Motor neuron (in vitro differentiated cells): ENCODE measurements at regions not wholly inside any gene's neighbourhood (a gene's known extent, or its start where the extent isn't known, plus 50 kb on each side); places are given as distances from the start of the nearest gene placed in this dataset.
"Not testable (repeated sequence)": the region's sequence is repeated elsewhere in the genome, so short reads cannot be mapped to it uniquely, and the experiment has no call there.

Experiments used
- ATAC-seq, 8 experiments: fragments of 200-7000 bp; cut with Tn5 transposase; replicated peaks in 6 of 8; 2 replicates each; pipeline ENCODE4 v1.8.0; 2021; ENCODE audit warnings: mild to moderate bottlenecking in 8 of 8, moderate library complexity in 8 of 8
- H3K27ac ChIP-seq, 2 donors: fragments of 250-450 bp; sonication (Bioruptor Pico); 2 replicates each; pipeline ENCODE4 v1.9.0; 2021; ENCODE audit warnings: antibody characterized with exemption in 2 of 2, mild to moderate bottlenecking in 2 of 2, moderate library complexity in 1 of 2
- H3K4me1 ChIP-seq, 2 donors: fragments of 250-450 bp; sonication (Bioruptor Pico); replicated peaks in 1 of 2; 2 replicates each; pipeline ENCODE4 v1.6.1; 2021; ENCODE audit warnings: antibody characterized with exemption in 2 of 2, mild to moderate bottlenecking in 2 of 2, moderate library complexity in 1 of 2
- H3K4me3 ChIP-seq, 5 donors: fragments of 250-450 bp; sonication (Bioruptor Pico); 2 replicates each; pipeline ENCODE4 v1.9.0; 2021; ENCODE audit warnings: antibody characterized with exemption in 5 of 5, mild to moderate bottlenecking in 5 of 5, moderate library complexity in 4 of 5
- WGBS, 10 experiments: fragments of 450-650 bp; shearing (Covaris generic); methylation state at CpG; one replicate each; pipeline ENCODE4 v1.0.0; 2022; 5-methylcytosine and 5-hydroxymethylcytosine counted together
- in situ Hi-C, 9 experiments: fragments of 400-800 bp; cut with MboI; loops; one replicate each; pipeline ENCODE4 v1.15.0; 2021; ENCODE audit warnings: low sequenced_read_pairs in 9 of 9, low pct_unique_long_range_greater_than_20kb in 2 of 9; ENCODE audit not compliant: unreplicated experiment in 9 of 9

- Histone ChIP-seq H3K4me1 (peaks cover 28 to 29% of the 10 kb centered on the region in 2 donors), H3K27ac (no peak overlapping the region), H3K4me3 (no peak overlapping the region)
- in situ Hi-C loops = no loop called here
- WGBS, 10 experiments = 80 to 100% methylated on average over 1 of the region's 7 CpGs; no CpG with 5 or more reads in 8 of the 10 experiments
- no peak for ATAC-seq
Observed at GRCh38 chr10:118961436-118961835, 68.1 kb upstream of the NANOS1 start.

- H3K27ac ChIP-seq, in situ Hi-C loops, ATAC-seq, H3K4me3 ChIP-seq: not testable (repeated sequence)
- WGBS, 10 experiments = 30 to 100% (median 60%) methylated on average over 1 to 5 of the region's 7 CpGs; no CpG with 5 or more reads in 2 of the 10 experiments
- peaks cover 31 to 36% of the 10 kb centered on the region in 2 donors for H3K4me1 ChIP-seq
Observed at GRCh38 chr10:118962331-118962868, 67.1 kb upstream of the NANOS1 start.

- ATAC-seq = no peak
- in situ Hi-C loops = no loop called here
- WGBS, 10 experiments = 60 to 100% (median 100%) methylated on average over 1 to 4 of the region's 10 CpGs; no CpG with 5 or more reads in 5 of the 10 experiments
- Histone ChIP-seq H3K4me1 (peaks cover 31 to 36% of the 10 kb centered on the region in 2 donors), H3K27ac (no peak overlapping the region), H3K4me3 (no peak overlapping the region)
Observed at GRCh38 chr10:118963341-118963740, 66.2 kb upstream of the NANOS1 start.

GRCh38 chr10:118963933-118964332, 65.6 kb upstream of the NANOS1 start:
- no peak for ATAC-seq
- in situ Hi-C loops = no loop called here

GRCh38 chr10:118964476-118964875, 65.0 kb upstream of the NANOS1 start:
- H3K4me3 ChIP-seq, ATAC-seq, H3K27ac ChIP-seq, in situ Hi-C loops: not testable (repeated sequence)
- peaks cover 28 to 36% of the 10 kb centered on the region in 2 donors for H3K4me1 ChIP-seq
- 60 to 86% (median 78%) methylated on average over 1 to 3 of the region's 3 CpGs; no CpG with 5 or more reads in 5 of the 10 experiments for WGBS, 10 experiments

More at GRCh38 chr10:118963933-118964332, 65.6 kb upstream of the NANOS1 start:
- peaks cover 28 to 36% of the 10 kb centered on the region in 2 donors for H3K4me1 ChIP-seq
- H3K27ac ChIP-seq = no peak overlapping the region
- H3K4me3 ChIP-seq = no peak overlapping the region
- WGBS, 10 experiments = 40 to 100% (median 100%) methylated on average over 1 of the region's 2 CpGs; no CpG with 5 or more reads in 7 of the 10 experiments

GRCh38 chr10:118965096-118965495, 64.4 kb upstream of the NANOS1 start:
- 80 to 100% methylated on average over 1 to 2 of the region's 2 CpGs; no CpG with 5 or more reads in 8 of the 10 experiments for WGBS, 10 experiments
- in situ Hi-C loops = no loop called here
- Histone ChIP-seq H3K27ac (no peak overlapping the region), H3K4me1 (peaks cover 28 to 36% of the 10 kb centered on the region in 2 donors), H3K4me3 (no peak overlapping the region)
- no peak for ATAC-seq

GRCh38 chr10:118965645-118966044, 63.9 kb upstream of the NANOS1 start:
- Histone ChIP-seq H3K4me1 (peaks cover 28 to 36% of the 10 kb centered on the region in 2 donors), H3K4me3 (no peak overlapping the region), H3K27ac (peak overlapping the region in 1 of 2 donors; percentile 53)
- ATAC-seq = peak in 5 of 8 experiments; percentile 18 to 65 (median 58)
- in situ Hi-C loops = no loop called here
- 20 to 63% (median 39%) methylated on average over 1 to 5 of the region's 9 CpGs; no CpG with 5 or more reads in 4 of the 10 experiments for WGBS, 10 experiments

GRCh38 chr10:118966076-118966849, 63.3 kb upstream of the NANOS1 start:
- Histone ChIP-seq H3K4me1 (peaks cover 28 to 36% of the 10 kb centered on the region in 2 donors), H3K27ac (peak overlapping the region; percentile 57 to 64), H3K4me3 (no peak overlapping the region)
- 23 to 90% (median 51%) methylated on average over 2 to 8 of the region's 14 CpGs; no CpG with 5 or more reads in 1 of the 10 experiments for WGBS, 10 experiments
- in situ Hi-C loops = no loop called here
- ATAC-seq = peak in 5 of 8 experiments; percentile 63 to 85 (median 79)

- WGBS, 10 experiments = 20 to 100% (median 100%) methylated on average over 1 to 3 of the region's 4 CpGs; no CpG with 5 or more reads in 7 of the 10 experiments
- peak in 1 of 8 experiments; percentile 4 for ATAC-seq
- in situ Hi-C loops = no loop called here
- Histone ChIP-seq H3K4me1 (peaks cover 24 to 32% of the 10 kb centered on the region in 2 donors), H3K4me3 (no peak overlapping the region), H3K27ac (peak overlapping the region in 1 of 2 donors; percentile 64)
Observed at GRCh38 chr10:118966850-118967125, 62.7 kb upstream of the NANOS1 start.

- Histone ChIP-seq H3K4me1 (peaks cover 20 to 28% of the 10 kb centered on the region in 2 donors), H3K27ac (no peak overlapping the region), H3K4me3 (no peak overlapping the region)
- no peak for ATAC-seq
- 33 to 89% (median 80%) methylated on average over 1 to 6 of the region's 7 CpGs; no CpG with 5 or more reads in 6 of the 10 experiments for WGBS, 10 experiments
- in situ Hi-C loops = no loop called here
Observed at GRCh38 chr10:118967160-118967559, 62.4 kb upstream of the NANOS1 start.

- WGBS, 10 experiments = 47 to 67% (median 53%) methylated on average over 3 of the region's 8 CpGs; no CpG with 5 or more reads in 7 of the 10 experiments
- in situ Hi-C loops = no loop called here
- no peak for ATAC-seq
Observed at GRCh38 chr10:118968060-118968459, 61.5 kb upstream of the NANOS1 start.

GRCh38 chr10:118968482-118968881, 61.0 kb upstream of the NANOS1 start:
- Histone ChIP-seq H3K4me1 (peaks cover 14 to 20% of the 10 kb centered on the region in 2 donors), H3K4me3 (no peak overlapping the region), H3K27ac (no peak overlapping the region)
- WGBS, 10 experiments = 20 to 90% (median 69%) methylated on average over 2 to 9 of the region's 11 CpGs; no CpG with 5 or more reads in 4 of the 10 experiments
- in situ Hi-C loops = no loop called here
- ATAC-seq = no peak

More at GRCh38 chr10:118968060-118968459, 61.5 kb upstream of the NANOS1 start:
- Histone ChIP-seq H3K4me1 (peaks cover 14 to 20% of the 10 kb centered on the region in 2 donors), H3K4me3 (no peak overlapping the region), H3K27ac (no peak overlapping the region)

GRCh38 chr10:118969014-118969413, 60.5 kb upstream of the NANOS1 start:
- WGBS, 10 experiments = 27 to 100% (median 79%) methylated on average over 1 to 4 of the region's 5 CpGs; no CpG with 5 or more reads in 3 of the 10 experiments
- in situ Hi-C loops = no loop called here
- Histone ChIP-seq H3K4me3 (no peak overlapping the region), H3K27ac (no peak overlapping the region), H3K4me1 (peaks cover 14 to 20% of the 10 kb centered on the region in 2 donors)
- ATAC-seq = no peak
